ENCODE measurements at regions not wholly inside any gene's neighbourhood (a gene's known extent, or its start where the extent isn't known, plus 50 kb on each side); places are given as distances from the start of the nearest gene placed in this dataset.

DNA sequence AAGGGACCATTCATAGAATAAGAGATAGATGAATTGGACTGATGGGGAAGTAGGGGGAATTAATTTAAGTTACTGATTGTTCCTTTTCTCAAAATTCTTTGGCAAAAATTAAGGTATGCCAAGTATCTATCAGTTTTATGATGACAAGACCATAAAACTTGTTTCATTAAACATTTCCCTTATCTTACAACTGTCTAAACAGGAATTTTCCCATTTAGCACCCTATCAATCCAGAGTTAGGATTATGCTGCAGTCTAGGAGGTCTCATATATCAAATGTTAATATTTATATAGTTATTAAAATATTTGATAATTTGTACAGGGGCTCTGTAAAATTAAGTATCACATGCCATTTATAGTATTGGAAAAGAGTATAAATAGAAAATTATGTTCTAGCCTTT is 51.5 kb upstream of the ARID1B start:
- DNase-seq (ENCODE audit: low spot score) (no peak), FAIRE-seq (no peak)

DNA sequence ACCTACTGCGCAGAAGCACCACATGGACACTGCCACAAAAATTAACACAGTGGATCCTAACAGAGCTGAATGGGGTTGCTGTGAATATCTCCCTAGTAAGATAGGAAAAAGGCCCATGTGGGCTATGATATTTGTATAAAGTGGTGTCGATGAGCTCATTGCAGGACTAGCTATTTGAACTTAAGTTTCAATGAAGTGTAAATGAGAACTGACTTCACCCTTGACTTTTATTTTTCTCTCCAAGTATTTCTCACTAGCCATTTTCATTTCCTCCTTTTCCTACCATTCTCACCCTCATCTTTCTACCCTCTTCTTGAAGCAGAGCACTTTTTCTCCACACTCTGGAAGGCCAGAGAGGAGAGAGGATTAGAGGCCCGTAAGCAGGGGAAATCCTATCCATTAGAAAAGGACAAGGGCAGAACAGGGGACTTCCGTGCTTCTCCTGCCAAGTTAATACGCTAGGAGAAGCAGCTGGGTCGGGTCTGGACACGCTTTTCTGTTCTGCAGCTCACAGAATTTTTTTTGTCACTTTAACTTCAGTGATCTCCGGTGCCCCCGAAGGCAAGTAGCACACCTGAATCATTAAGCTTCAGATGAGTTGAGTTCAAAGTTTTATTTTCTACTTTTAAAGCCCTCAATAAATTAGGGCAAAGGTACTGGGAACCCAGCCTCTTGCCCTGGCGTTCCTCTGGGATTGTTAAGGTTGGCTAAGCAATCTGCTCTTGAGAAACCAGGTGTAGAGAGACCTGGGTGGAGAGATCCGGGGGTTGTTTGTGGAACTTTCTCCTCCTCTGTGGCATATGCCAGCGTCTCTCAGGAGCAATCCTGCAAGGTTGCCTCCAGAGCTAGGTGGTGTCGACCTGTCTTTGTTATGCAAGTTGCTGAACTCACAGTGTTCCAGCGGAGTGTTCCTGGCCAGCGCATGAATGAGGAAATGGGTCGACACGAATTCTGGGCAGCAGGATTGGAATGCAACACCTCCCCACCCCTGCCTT is 56.2 kb upstream of the ARID1B start:
- DNase-seq (ENCODE audit: low spot score) (no peak), FAIRE-seq (no peak)

DNA sequence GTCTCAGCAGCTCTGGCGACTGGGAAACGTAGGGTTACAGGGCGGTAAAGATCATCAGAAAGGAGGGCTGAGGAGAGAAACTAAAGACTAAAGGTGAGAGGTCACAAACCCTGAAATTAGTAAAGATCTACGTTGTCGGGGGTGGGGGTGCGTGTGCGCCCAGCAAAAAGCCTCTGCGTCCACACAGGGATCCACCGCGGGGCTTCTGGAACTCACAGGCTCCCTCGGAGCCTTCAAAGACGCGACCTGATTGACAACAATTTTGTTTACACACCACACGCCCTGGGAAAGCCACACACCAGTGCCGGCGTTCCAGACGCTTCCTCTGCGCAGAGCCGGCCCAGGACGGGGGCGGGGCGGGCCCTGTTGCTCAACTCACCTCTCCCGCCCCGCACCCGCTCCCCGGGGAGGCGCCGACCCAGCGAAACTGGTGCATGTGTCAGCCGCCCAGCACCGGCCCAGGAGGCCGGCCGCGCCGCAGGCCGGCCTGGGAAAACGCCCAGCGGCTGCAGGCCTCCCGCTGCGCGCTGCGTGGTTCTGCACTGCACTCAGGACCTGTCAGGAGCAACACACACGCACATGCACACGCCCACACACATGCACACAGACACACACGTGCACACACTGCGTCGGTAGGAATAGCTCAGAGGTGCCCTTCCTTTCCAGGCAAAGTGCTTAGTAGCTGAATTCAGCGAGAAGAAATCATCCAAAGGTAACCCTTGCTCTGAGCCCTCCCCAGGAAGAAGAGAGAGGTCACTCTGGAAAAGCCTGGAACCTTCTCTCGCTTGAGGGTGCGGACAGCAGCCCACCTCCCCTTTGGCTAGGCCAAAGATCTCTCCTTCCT is 57.2 kb upstream of the ARID1B start:
- DNase-seq (ENCODE audit: low spot score) (peak; percentile 80), FAIRE-seq (no peak)

DNA sequence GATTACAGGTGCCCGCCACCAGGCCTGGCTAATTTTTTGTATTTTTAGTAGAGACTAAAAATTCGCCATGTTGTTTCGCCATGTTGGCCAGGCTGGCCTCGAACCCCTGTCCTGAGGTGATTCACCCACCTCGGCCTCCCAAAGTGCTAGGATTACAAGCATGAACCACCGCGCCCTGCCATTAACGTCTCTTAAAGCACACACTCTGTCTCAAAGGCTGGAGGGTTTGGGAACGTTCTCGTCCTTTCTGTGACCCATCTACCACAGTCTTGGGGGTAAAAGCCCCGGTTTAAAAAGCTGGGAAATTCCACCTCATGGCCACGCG is 57.8 kb upstream of the ARID1B start:
- DNase-seq (ENCODE audit: low spot score), result no peak
- FAIRE-seq, result no peak

DNA sequence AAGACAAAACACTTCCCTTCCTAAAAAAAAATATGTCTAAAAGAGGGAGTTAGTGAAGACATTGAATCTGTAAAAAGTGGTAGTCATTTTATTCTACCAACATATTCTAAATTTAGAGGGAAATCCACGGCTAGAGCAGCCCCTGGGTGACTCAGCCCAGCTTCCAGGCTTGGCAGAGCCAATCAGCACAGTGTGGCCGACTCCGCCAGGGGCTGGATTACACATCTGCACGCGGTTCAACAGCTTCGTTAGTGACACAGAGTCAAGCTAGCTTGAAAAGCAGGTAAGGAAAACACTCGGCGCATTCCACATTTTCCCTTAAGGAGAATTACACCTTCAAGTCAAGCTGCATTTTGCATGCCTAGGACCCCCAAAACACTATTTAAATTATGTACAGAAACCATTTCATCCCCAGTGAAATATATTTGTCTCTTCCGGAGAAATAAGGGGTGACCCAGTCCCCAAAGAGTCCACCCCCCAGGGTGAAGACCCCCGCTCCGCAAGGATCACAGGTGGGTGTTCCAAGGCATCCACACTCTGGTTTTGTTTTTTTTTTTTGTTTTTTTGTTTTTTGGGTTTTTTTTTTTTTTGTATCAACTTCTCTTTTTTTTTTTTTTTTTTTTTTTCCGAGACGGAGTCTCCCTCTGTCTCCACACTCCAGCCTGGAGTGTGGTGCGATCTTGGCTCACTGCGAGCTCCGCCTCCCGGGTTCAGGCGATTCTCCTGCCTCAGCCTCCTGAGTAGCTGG is 58.4 kb upstream of the ARID1B start:
- DNase-seq (ENCODE audit: low spot score) (peak; percentile 81), FAIRE-seq (peak; percentile 86)

DNA sequence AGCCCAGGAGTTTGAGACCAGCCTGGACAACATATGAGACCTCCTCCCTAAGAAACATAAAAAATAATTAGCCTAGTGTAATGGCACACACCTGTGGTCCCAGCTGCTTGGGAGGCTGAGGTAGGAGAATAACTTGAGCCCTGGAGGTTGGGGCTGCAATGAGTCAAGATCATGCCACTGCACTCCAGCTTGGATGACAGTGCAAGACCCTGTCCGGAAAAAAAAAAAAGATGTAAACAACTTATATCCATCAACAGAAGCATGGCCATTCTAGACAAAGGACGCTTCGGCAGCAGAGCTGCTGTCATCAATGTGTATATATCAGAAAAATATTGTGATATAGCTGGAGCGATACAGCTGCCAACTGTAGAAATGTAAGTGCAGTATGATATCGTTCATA is 59.6 kb upstream of the ARID1B start:
- DNase-seq (ENCODE audit: low spot score) (no peak), FAIRE-seq (no peak)

DNA sequence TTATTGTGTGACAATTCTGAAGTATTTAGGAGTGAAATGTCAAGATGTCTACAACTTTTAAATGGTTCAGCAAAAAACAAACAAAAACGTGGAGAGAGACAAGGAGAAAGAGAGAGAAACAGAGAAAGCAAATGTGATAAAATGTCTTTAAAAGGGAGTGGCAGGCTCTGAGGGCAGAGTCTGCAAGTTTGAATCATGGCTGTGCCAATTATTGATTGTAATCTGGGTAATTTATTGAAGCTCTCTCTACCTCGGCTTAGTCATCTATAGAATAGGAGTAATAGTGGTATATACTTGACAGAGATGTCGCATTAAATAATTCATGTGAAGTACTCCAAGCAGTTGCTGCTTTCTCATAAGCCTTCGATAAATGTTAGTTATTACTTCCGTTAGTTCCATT is 61.3 kb upstream of the ARID1B start:
- FAIRE-seq, result no peak
- no peak for DNase-seq (ENCODE audit: low spot score)

DNA sequence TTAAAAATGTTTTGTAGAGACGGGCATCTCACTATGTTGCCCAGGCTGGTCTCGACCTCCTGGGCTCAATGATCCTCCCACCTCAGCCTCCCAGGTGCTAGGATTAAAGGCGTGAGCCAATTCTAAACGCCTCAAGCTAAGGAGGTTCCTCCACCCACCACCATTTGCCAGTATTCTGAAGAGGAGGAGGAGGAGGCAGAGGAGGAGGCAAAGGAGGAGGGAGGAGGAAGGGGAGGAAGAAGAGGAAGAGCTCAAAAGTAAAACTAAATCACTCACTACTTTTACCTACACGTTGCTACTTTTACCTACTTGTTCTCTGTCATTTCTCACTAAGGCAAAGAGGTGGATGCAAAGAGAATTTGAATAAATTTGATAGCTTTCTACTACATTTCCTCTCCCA is 63.6 kb upstream of the ARID1B start:
- FAIRE-seq (no peak), DNase-seq (ENCODE audit: low spot score) (no peak)

DNA sequence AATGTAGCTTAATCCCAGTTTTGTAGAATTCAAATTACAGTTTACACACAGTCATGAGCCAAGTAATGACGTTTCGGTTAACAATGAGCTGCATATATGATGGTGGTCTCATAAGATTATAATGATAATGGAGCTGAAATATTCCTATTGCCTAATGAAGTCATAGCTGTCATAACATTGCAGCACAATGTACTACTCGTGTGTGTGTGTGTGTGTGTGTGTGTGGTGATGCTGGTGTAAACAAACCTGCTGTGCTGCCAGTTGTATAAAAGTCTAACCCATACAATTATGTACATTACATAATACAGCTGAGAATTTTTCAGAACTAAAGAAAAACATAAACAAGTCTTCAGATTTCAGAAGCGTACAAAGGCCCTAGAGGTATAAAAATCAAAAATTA is 66.7 kb upstream of the ARID1B start:
- DNase-seq (ENCODE audit: low spot score) (no peak), FAIRE-seq (no peak)

DNA sequence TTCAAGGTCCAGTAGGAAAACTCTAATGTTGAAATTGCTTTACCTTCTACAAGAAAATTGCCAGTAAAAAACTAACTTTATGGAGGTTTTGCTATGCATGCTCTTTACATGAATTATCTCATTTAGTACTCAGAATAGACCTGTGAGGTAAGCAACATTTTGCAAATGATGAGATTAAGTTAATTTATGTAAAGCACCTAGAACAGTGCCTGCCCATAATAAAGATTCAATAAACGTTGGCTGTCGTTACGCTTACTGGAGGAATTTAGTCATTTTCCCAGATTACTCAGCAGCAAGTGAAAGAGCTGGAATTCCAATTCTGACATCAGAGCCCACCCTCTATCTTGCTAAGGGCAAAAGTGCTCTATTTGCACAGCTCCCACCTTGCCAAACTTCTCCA is 69.4 kb upstream of the ARID1B start:
- FAIRE-seq, result no peak
- no peak for DNase-seq (ENCODE audit: low spot score)

DNA sequence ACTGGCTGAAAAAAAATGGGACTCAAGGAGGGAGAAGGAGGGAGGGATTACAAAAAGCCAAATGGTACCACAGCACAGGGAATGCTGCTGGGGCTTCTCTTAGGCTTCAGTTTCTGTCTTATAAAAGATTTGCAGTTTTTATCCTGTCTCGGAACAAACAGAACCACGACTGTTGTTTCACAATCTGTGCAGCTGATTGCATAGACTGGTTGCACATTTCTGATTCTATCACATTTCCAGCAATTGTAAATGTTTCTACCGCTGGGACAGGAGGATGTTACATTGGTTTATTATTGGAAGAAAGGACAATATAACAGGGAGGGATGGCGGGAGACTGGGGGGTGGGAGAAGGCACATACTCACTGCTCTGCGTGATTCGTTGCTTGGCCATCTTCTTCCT is 73.5 kb upstream of the ARID1B start:
- no peak for DNase-seq (ENCODE audit: low spot score)
- no peak for FAIRE-seq

DNA sequence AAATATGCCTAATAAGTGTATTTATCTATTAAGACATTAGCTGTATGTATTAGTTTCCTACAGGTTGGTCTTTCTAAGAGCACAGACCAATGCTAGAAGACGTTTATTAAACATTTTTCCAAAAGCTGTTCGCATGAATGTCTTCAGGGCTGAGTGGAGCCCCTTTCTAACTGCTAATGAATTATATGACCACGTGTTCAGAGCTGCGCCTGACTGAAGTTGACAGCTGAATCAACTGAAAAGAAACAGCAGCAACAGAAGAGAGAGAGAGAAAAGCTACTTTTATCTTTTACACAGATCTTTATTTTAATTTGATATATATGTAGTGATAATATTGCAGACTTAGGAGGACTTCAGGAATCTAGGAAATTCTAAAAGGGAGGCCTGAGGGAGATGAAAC is 75.2 kb upstream of the ARID1B start:
- FAIRE-seq, result no peak
- DNase-seq (ENCODE audit: low spot score), result no peak

DNA sequence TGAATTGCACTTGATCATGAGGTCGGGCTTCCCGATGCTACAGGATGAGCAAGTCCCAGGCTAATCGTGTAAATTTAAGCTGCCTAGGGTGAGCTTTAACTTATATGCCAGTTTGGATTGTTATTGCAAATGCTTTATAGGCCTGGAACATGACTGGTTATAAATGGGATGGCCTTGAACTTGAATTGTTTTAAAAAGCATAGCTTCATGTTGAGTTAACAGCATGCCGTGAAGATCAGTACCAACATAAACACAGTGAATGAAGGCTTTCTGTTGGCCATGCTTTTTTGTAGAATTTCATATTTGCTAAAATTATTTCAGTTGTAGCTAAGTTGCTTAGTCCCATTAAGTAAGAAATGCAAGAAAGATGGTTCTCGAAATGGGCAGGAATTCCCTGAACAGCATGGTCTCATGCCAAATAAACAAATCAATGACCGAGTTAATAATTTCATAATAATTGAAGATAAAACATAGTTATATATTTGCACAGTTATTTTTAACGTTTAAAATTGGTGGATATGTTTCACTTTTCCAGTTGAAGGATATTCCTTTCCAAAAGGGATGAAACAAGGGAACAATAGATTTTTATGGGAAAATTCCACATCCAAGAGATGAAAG is 76.6 kb upstream of the ARID1B start:
- DNase-seq (ENCODE audit: low spot score) (no peak), FAIRE-seq (no peak)

DNA sequence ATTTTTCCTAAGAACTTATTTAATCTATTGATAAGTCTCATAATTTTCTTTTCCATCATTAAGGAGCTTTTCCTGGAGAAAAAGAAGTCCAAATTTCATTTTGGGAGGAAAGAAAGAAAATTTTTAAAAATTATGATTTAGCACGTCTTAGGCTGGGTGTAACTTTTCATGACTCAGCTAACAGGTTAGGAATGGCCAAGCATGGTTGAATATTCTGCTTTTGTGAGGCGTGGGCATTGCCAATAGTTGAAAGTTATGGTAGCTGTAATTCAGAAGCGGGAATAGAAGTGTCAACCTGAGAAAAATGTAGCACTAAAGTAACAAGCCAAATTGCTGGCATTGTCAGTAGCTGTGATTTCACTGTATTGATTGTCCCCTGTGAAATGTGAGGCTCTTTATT is 77.2 kb upstream of the ARID1B start:
- no peak for FAIRE-seq

DNA sequence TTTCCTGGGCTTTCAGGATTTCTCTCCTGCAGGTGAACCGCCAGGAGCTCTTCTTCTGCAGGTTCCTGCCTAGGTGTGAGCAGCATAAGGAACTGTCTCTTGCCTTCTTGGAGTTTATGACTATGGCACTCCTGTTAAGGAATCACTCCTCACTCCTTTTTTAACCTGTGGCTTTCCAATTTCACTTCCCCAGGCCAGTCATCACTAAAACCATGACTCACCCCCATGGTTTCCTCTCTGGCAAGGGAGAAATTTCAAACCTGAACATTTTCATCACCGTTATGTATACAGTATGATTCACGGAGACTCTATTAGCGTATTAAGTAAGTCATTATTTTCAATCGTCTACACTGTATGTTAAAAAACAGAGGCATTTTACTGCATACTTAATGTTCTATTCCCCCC is 78.2 kb upstream of the ARID1B start:
- peak; percentile 58 for DNase-seq (ENCODE audit: low spot score)
- FAIRE-seq, result peak; percentile 92

More for the DNA sequence above, 77.2 kb upstream of the ARID1B start:
- no peak for DNase-seq (ENCODE audit: low spot score)

DNA sequence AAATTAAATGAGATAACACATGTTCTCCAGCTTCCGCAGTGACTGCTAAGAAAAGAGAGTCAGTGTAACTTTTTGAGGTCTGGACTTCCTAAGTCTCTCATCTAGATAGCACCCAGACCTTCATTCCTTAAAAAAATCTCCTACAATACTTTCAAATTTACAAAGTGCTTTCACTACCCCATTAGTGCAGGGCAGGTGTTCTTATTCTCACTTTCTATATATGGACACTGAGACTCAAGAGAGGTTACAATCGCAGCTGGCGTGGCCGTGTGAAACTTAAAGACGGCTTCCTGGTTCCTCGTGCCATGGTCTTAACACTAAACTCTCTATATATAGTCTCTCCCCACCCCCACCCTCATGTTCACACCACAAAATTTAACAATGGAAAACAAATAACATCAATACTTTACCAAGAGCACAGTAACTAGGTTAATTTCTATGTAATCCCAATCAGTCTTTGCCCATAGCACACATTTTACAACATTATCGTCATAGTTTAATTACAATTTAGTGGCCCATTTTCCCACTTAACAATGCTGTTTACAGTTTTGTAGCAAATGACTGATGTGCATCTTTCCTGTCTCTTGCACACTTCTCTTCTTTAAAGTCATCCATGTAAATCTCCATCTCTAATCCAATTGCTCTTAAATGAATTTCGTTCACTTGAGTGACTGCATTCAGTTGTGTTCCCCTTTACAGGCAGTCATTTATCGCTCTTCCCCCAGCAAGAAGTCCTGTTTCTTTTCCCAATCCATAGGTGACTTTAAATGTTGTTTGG is 78.8 kb upstream of the ARID1B start:
- DNase-seq (ENCODE audit: low spot score), result no peak
- FAIRE-seq, result no peak

DNA sequence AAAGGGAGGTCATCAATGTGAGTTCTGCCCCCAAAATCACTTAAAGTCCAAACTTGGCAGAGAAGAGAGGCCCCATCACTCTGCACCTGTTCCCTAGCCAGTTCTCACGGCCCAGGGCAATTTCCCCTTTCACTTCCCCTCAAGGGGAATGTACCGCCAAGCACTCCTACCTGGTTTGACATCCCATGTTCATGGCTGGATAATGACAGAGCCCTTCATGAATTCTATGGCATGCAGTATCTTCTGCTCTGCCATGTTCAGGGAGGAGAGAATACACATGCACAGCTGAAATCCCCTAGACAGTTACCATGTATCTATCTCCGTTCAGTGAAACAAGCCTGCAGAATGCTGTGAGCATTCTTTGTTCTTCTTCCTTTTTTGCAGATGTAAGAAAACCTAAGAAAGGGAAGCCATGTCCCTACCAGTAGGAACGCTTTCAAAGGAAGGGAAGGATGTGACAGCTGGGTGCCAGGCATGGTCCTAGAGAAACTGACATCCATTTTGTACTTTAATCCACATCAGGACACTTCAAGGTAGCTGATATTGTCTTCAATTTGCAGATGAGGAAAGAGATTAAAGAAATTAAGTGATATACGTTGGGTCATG is 79.8 kb upstream of the ARID1B start:
- FAIRE-seq (no peak), DNase-seq (ENCODE audit: low spot score) (no peak)

DNA sequence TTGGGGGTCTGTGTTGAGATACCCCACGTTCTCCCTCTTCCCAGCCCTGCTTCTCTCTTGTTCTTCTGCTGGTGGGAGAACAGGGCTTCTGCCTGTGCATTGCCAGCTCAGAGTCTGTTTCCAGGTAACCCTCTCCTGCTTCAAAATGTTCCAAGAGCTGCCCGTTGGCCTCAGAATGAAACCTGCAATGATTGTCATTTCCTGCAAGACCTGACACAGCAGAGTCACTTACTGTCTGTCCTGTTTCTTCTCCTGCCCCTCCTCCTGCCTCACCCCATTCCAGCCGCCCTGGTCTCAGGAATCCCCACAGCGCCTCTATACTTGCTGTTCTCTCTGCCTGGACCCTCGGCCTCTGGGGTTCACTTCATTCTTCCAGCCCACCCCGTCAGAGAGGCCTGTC is 81.4 kb upstream of the ARID1B start:
- no peak for FAIRE-seq
- no peak for DNase-seq (ENCODE audit: low spot score)

DNA sequence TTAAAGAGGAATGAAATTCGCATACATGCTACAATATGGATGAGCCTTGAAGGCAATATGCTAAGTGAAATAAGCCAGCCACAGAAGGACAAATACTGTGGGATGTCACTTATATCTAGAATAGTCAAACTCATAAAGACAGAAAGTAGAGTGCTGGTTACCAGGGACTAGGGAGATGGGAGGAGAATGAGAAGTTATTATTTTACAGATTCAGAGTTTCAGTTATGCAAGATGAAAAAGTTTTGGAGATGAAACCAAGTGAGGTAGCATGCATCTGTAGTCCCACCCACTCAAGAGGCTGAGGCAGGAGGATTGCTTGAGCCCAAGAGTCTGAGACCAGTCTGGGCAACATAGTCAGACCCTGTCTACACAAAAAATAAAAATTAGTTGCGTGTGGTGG is 82.5 kb upstream of the ARID1B start:
- FAIRE-seq (no peak), DNase-seq (ENCODE audit: low spot score) (no peak)

DNA sequence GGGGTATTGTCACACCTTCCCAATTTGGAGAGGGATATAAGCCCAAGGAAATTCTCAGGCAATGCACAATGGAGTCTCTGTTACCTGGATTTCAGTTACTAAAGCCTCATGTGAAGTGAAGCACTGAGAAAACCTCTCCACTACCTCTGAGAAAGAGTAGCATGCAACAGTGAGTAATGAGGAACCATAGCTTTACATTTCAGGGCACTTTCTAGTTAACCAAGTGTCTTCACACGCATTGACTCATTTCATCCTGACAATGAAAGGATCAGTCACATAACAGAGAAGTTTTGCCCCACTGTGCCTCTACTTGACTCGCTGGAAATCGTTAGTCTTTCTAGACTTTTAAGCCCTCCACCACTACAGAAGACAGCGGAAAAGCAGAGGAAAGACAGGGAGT is 86.2 kb upstream of the ARID1B start:
- FAIRE-seq (no peak), DNase-seq (ENCODE audit: low spot score) (no peak)
